ENCODE measurements at regions not wholly inside any gene's neighbourhood (a gene's known extent, or its start where the extent isn't known, plus 50 kb on each side); places are given as distances from the start of the nearest gene placed in this dataset.
"Not testable (repeated sequence)": the region's sequence is repeated elsewhere in the genome, so short reads cannot be mapped to it uniquely, and the experiment has no call there.

DNA sequence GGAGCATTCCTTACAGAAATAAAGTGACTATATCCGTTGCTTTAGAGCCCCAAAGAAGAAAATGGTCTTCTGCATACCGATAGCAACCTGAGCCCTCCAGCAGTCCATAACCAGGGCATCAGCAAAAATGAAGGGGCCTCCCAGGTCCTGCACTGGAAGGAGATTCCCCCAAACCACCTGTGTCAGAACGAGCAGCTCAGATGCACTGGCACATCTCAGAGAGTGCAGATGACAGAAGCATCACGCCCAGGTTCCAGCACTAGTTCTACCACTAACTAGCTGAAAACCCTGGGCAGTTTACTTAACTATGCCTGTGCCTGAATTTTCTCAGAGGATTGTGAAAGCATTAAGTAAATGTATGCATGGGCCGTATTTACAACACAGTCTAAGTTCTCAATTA lies 466.7 kb upstream of the MYT1L start:
- DNase-seq (ENCODE audit: low read depth), result no peak

DNA sequence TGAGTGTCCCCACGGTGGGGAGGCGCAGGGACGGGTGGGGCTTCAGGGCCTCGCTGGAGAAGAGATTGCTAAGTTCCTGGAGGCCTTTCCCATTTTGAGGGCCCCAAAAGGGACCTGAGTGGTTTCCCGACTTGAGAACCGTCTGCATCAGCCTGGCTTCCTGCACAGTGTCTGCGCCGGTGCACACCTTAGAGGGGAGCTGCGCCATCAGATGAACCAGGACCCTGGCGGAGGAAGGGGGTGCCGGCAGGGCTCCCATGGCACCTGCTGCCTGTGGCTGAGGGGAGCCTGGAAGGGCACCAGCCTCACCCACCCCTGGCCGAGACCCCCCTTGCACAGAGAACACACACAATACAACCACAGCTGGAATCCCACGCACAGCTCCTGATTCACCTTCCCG lies 465.1 kb upstream of the MYT1L start:
- no peak for DNase-seq (ENCODE audit: low read depth)

DNA sequence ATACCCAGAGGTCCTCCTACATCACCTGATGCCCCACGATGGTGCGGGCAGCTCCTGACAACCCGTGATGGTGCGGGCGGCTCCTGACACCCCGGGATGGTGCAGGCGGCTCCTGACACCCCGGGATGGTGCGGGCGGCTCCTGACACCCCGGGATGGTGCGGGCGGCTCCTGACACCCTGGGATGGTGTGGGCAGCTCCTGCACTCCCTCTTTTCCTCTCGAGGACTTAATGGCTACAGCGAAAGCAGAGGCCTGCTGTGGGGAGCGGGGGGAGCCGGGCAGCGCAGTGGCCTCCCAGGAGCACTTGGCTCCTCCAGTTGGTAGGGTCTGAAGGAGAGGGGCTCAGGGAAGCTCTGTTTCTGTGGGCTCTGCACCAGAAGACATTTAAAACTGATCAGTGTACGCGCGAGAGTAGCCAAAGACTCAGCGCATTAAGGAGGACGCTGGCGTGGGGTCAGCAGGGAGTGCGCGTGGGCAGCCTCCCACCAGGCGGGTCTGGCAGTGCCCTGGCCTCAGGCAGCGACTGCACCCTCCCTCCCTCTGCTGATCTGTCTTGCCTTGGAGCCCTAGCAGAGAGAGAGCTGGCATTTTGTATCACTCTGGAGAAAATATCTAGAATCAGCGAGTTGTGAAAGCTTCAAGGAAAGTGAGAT lies 464.5 kb upstream of the MYT1L start:
- no peak for DNase-seq (ENCODE audit: low read depth)

GRCh38 chr2:2793925-2794560 lies 463.0 kb upstream of the MYT1L start:
- DNase-seq (ENCODE audit: low read depth), result no peak

- DNase-seq (ENCODE audit: low read depth), result no peak
Measured at GRCh38 chr2:2793514-2793913, 462.4 kb upstream of the MYT1L start.

- no peak for DNase-seq (ENCODE audit: low read depth)
Measured at GRCh38 chr2:2791606-2792005, 460.5 kb upstream of the MYT1L start.

DNA sequence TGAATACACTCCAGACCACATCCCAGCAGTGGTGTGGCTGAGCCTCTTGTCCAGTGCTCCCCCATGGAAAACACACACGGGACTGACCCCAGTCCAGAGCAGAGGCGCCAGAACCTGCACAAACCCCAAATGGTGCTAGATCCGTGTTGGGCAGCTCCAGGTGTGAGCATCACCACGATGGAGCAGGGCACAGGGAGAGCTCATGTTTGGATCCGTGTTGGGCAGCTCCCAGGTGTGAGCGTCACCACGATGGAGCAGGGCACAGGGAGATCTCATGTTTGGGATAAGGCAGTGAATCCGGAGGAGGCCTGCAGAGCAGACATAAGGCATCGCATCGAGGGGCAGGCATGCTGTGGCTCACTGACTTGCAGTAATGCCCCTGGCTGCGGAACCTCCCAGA lies 460.0 kb upstream of the MYT1L start:
- no peak for DNase-seq (ENCODE audit: low read depth)

GRCh38 chr2:2788076-2788475 lies 457.0 kb upstream of the MYT1L start:
- DNase-seq (ENCODE audit: low read depth), result no peak

- DNase-seq (ENCODE audit: low read depth), result no peak
Measured at GRCh38 chr2:2787301-2787907, 456.3 kb upstream of the MYT1L start.

GRCh38 chr2:2782007-2782406 lies 450.9 kb upstream of the MYT1L start:
- no peak for DNase-seq (ENCODE audit: low read depth)

- DNase-seq (ENCODE audit: low read depth), result no peak
Measured at GRCh38 chr2:2779727-2780126, 448.7 kb upstream of the MYT1L start.

DNA sequence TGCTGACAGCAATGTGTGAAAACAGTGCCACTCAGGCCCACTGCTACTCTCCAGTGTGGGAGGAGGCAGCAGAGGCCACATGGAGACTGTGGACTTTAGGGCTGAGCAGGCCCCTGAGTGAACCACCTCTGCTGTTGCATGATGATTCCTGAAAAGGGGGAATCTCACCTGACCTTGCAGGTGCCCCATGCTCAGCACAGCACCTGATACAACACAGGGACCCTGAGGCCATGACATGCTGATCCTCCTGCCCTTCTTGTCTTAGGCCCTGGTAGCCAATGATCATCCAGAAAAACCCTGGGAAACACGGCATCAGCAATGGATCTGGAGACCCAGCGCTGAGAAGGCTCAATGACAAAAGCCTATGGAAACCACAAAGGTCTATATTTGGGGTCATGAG lies 446.8 kb upstream of the MYT1L start:
- no peak for DNase-seq (ENCODE audit: low read depth)

GRCh38 chr2:2777213-2777612 lies 446.1 kb upstream of the MYT1L start:
- DNase-seq (ENCODE audit: low read depth), result no peak

GRCh38 chr2:2775018-2775417 lies 443.9 kb upstream of the MYT1L start:
- no peak for DNase-seq (ENCODE audit: low read depth)

- DNase-seq (ENCODE audit: low read depth), result no peak
Measured at GRCh38 chr2:2773692-2774091, 442.6 kb upstream of the MYT1L start.

DNA sequence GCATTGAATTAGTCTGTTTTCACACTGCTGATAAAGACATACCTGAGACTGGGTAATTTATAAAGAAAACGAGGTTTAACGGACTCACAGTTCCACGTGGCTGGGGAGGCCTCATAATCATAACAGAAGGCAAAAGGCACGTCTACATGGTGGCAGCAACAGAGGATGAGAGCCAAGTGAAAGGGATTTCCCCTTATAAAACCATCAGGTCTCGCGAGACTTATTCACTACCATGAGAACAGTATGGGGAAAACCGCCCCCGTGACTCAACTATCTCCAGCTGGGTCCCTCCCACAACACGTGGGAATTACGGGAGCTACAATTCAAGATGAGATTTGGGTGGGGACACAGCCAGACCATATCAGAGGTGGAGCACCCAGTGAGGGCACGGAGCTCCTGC lies 442.0 kb upstream of the MYT1L start:
- not testable (repeated sequence) for DNase-seq (ENCODE audit: low read depth)

DNA sequence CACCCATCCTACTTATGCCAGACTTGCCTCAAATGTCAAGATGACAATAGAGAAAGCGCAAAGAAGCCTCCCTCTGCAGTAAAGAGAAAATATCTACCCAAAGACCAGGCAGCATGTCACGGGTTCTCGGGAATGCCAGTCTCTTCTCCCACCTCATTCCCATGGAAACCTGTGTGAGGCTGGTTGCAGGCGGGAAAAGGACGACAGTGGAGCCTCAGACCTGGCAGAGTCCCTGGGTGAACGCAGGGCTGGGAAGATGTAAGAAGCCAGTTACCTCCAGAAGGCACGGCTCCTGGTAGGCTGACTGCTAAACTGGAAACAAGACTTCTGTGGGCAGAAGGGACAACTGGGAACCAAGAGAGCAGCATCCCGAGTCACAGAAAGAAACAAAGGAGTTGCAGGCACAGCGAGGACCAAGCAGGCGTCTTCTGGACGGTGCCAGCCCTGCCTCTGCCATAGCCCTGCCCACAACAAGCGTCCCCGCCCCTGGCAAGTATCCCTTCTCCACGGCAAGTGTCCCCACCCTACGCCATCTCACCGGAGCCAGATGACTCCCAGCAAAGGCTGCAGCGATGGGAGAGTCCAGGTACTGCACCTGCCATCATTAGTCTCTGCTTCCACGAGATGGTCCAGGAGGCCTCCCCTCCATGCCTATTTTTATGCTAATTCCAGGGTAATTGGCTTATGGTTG lies 440.8 kb upstream of the MYT1L start:
- no peak for DNase-seq (ENCODE audit: low read depth)

DNA sequence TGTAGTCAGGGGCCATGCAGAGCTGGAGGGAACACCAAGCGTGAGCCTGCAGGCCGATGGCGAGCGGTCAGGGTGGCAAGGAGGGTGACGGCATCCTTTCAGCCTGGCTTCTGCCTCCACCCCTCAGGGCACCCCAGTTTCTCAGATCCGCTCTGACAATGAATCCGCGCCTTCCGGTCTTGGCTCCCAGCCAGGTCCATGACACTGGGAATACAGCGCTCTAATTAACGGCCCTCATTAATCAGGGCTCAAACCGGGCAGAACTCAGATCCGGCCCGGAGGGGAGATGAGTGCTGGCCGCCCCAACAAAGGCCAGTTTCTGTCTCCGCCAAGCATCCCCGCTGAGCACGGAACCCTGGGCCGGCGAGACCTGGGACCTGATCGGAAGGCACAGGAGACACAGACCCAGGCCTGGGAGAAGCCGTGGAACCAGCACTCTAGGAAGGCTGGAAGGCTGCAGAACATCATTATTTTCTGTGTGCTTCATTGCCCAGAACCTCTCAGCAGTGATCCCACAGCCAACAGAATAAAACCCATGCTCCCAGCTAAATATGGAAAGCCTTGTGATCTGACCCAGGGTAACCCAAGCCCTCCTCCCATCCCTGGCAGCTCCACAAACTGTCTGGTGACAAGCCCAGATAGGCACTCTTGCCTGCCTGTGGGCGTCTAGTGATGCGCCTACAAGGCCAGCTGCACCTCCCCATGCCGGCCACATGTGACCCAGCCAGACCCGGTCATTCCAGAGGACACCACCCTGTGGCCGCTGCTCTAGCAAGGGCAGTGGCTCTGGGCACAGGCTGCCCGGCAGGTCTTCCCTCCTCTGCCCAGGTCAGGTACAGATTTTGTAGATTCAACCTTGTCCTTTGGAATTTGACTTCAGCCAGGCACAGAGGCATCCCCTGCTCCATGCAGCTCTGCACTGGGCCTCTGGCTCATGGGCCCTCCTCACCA lies 438.7 kb upstream of the MYT1L start:
- no peak for DNase-seq (ENCODE audit: low read depth)

GRCh38 chr2:2768476-2768875 lies 437.4 kb upstream of the MYT1L start:
- DNase-seq (ENCODE audit: low read depth), result no peak

DNA sequence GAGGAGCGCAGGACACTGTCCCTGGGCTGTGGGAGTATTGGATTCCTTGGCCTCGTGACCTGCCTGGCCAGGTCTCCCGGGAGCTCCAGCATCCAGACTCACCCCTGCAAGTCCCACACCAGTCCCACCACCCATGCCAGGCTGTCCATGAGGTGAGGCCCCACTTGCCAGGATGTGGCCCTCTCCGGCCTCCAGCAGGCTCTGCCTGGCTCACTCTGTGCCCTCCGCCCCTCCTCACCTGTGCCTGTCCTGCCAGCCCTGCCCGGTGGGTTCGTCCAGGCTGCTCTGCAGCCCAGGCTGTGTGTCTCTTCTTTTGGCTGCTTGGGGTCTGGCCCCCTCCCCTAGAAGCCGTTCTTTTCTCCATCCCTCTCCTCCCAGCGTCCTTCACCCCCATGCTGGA lies 436.8 kb upstream of the MYT1L start:
- DNase-seq (ENCODE audit: low read depth), result no peak

DNA sequence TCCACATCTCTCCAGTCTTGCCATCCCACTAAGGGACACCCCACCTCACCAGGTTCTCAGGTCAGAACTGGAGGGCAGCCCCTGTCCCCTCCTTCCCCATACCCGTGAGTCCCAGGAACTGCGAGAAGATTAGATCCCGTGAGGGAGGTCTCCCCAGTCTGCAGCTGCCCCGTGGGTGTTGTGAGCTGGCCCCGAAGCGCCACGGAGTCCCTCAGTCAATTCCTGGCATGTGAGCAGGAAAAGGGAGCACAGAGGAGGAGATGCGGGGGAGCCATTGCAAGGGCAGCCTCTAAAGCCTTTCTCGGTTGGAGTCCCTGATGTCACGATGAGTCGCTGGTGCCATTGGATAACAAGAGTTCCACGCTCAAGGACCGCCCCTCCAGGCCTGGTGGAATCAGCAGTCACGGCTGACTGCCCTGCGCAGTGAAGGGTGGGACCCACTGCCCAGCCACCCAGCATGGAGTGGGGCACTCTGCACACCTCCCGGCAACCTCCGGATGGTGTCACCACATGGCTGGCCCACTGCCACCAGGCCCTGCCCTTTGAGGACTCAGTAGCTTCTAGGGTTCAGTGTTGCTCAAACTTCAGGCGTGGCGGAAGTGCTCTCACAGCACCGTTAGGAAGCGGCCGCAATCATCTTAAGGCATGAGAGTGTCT lies 434.9 kb upstream of the MYT1L start:
- no peak for DNase-seq (ENCODE audit: low read depth)
